Thyroid gland (tissue), 4 donors: ENCODE measurements at regions not wholly inside any gene's neighbourhood (a gene's known extent, or its start where the extent isn't known, plus 50 kb on each side); places are given as distances from the start of the nearest gene placed in this dataset.

Experiments
- POLR2A ChIP-seq, 2 donors: fragments of 450-650 bp; IDR thresholded peaks; one replicate each; pipeline ENCODE4 v1.6.1; 2017; ENCODE audit warnings: antibody characterized with exemption in 2 of 2, mild to moderate bottlenecking in 2 of 2, moderate library complexity in 1 of 2
- TF ChIP-seq, protein P1 (sequence below), 6 experiments: fragments of 200-600 bp in 3 of 6; fragments of 450-650 bp in 3 of 6; sonication (generic) in 3 of 6; IDR thresholded peaks; one replicate each; pipeline ENCODE4 v1.5.1; 2016 to 2019; ENCODE audit warnings: antibody characterized with exemption in 6 of 6, mild to moderate bottlenecking in 2 of 6, inconsistent platforms in 1 of 6, moderate library complexity in 1 of 6

- TF ChIP-seq POLR2A (IDR thresholded peaks at IDR 0.05): no peak
- TF ChIP-seq, protein P1, sequence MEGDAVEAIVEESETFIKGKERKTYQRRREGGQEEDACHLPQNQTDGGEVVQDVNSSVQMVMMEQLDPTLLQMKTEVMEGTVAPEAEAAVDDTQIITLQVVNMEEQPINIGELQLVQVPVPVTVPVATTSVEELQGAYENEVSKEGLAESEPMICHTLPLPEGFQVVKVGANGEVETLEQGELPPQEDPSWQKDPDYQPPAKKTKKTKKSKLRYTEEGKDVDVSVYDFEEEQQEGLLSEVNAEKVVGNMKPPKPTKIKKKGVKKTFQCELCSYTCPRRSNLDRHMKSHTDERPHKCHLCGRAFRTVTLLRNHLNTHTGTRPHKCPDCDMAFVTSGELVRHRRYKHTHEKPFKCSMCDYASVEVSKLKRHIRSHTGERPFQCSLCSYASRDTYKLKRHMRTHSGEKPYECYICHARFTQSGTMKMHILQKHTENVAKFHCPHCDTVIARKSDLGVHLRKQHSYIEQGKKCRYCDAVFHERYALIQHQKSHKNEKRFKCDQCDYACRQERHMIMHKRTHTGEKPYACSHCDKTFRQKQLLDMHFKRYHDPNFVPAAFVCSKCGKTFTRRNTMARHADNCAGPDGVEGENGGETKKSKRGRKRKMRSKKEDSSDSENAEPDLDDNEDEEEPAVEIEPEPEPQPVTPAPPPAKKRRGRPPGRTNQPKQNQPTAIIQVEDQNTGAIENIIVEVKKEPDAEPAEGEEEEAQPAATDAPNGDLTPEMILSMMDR (IDR thresholded peaks at IDR 0.05): no peak
Measured at GRCh38 chr12:25644979-25645378, 91.9 kb upstream of the LMNTD1 start.
